ENCODE measurements at regions not wholly inside any gene's neighbourhood (a gene's known extent, or its start where the extent isn't known, plus 50 kb on each side); places are given as distances from the start of the nearest gene placed in this dataset.

DNA sequence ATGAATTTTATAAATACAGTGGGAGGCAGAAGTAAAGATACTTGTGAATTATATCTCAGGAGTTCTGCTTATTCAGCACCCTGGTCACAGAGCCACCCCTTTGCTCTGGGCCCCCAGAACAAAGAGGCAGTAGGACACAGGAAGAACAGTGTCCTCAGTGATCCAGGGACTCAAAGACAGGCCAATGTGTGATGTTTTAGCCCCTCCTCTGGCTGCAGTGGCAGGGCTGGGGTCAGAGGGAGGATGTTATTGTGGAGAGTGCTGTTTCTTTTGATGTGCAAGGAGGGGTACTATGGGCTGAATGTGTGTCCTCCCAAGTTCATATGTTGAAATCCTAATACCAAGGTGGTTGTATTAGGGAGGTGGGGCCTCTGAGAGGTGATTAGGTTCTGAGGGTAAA is 74.1 kb upstream of the MAP3K7 start:
- no peaks in the 10 kb centered on the region for H3K9me3 ChIP-seq
- H3K27me3 ChIP-seq: no peaks in the 10 kb centered on the region
- DNase-seq (no peak), ATAC-seq (no peak)
- no peak overlapping the region for H3K4me3 ChIP-seq
- TF ChIP-seq POLR2A (IDR thresholded peaks at IDR 0.05) (no peak), CTCF (IDR thresholded peaks at IDR 0.05) (no peak)
- no peaks in the 10 kb centered on the region for H3K36me3 ChIP-seq
- H3K4me1 ChIP-seq: no peaks in the 10 kb centered on the region
- intact Hi-C loops (cut with DNase I): no loop called here
- H3K27ac ChIP-seq: no peak overlapping the region

DNA sequence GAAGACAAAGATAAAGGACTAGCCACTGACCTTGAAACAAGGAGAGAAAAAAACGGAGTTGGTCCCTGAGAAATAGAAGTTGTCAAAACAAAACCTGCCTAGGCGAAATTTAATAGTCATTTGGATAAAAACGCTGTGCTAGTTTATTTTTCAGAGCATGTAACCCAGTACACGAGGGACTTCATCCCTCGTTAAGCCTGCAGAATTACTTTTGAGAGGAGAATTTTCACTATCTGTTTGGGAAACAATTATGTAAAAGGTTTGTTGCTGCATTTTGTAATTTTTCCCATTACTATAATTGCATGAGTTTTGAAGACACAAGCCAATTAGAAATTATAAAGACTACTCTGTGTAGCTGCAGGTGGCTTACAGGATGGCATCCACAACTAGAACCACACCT is 71.6 kb upstream of the MAP3K7 start:
- no peak overlapping the region for H3K27ac ChIP-seq
- no peaks in the 10 kb centered on the region for H3K4me1 ChIP-seq
- H3K27me3 ChIP-seq: no peaks in the 10 kb centered on the region
- intact Hi-C loops (cut with DNase I): no loop called here
- DNase-seq: no peak
- no peak for ATAC-seq
- no peak overlapping the region for H3K4me3 ChIP-seq
- no peaks in the 10 kb centered on the region for H3K36me3 ChIP-seq
- no peak for TF ChIP-seq POLR2A (IDR thresholded peaks at IDR 0.05)
- WGBS (ENCODE audit: insufficient coverage, low coverage, low lambda C conversion rate, missing lambda C conversion rate): 43% methylated on average over 5 of the region's 5 CpGs
- no peaks in the 10 kb centered on the region for H3K9me3 ChIP-seq

GRCh38 chr6:90656325-90656724 is 69.5 kb upstream of the MAP3K7 start:
- intact Hi-C loops (cut with DNase I): no loop called here
- H3K4me3 ChIP-seq: no peak overlapping the region
- no peaks in the 10 kb centered on the region for H3K27me3 ChIP-seq
- no peak for ATAC-seq
- TF ChIP-seq CTCF (IDR thresholded peaks at IDR 0.05): no peak
- TF ChIP-seq POLR2A (IDR thresholded peaks at IDR 0.05): no peak
- no peaks in the 10 kb centered on the region for H3K9me3 ChIP-seq
- H3K36me3 ChIP-seq: no peaks in the 10 kb centered on the region
- H3K4me1 ChIP-seq: no peaks in the 10 kb centered on the region
- WGBS (ENCODE audit: insufficient coverage, low coverage, low lambda C conversion rate, missing lambda C conversion rate): 0% methylated on average over 1 of the region's 1 CpG
- no peak overlapping the region for H3K27ac ChIP-seq
- no peak for DNase-seq

DNA sequence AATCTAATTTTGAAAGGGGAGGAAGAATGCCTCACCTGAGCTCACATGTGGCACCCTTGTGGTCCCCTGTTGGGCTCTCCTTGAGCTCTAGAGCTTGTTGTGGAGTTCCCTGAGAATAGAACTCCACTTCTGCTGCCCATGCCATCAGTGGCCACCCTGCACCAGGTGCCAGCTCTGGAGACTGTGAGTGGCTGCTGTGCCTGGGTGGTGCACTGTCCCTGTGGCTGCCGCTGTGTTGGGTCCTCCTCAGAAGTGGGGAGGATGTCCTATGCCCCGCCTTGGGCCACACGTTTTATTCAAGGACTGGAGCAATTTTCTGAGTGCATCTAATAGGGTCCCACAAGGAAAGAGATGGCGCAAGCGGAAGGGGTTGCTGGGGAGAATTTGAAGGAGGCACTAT is 67.9 kb upstream of the MAP3K7 start:
- Histone ChIP-seq H3K4me1 (no peaks in the 10 kb centered on the region), H3K27ac (no peak overlapping the region), H3K36me3 (no peaks in the 10 kb centered on the region), H3K9me3 (no peaks in the 10 kb centered on the region), H3K27me3 (no peaks in the 10 kb centered on the region), H3K4me3 (no peak overlapping the region)
- intact Hi-C loops (cut with DNase I): no loop called here
- 65% methylated on average over 5 of the region's 5 CpGs for WGBS (ENCODE audit: insufficient coverage, low coverage, low lambda C conversion rate, missing lambda C conversion rate)
- DNase-seq (no peak), ATAC-seq (no peak)
- TF ChIP-seq CTCF (IDR thresholded peaks at IDR 0.05): no peak
- TF ChIP-seq POLR2A (IDR thresholded peaks at IDR 0.05): no peak

DNA sequence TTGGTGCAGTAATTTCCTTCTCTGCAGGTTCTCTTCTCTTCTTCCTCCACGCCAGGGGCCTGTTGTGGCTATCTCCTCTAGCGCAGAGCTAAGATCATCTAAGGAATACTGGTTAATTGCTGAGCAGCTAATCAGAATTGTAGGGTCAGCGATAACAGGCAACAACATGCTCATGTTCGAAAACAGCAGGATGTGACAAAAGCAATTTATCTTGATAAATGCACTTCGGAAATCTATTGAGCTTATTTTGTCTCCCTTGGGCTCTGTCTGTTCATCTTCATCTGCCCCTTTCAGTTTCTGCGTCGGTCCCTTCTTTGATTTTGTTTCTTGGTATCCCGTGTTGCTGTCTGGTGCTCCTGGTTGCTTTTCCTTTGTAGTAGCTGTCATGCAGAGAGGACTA is 67.3 kb upstream of the MAP3K7 start:
- no peaks in the 10 kb centered on the region for H3K36me3 ChIP-seq
- H3K27ac ChIP-seq: no peak overlapping the region
- no peaks in the 10 kb centered on the region for H3K27me3 ChIP-seq
- H3K4me3 ChIP-seq: no peak overlapping the region
- ATAC-seq (no peak), DNase-seq (no peak)
- H3K9me3 ChIP-seq: no peaks in the 10 kb centered on the region
- WGBS (ENCODE audit: insufficient coverage, low coverage, low lambda C conversion rate, missing lambda C conversion rate): 35% methylated on average over 8 of the region's 8 CpGs
- intact Hi-C loops (cut with DNase I): no loop called here
- TF ChIP-seq POLR2A (IDR thresholded peaks at IDR 0.05) (no peak), CTCF (IDR thresholded peaks at IDR 0.05) (no peak)
- H3K4me1 ChIP-seq: no peaks in the 10 kb centered on the region
